ENCODE measurements at regions not wholly inside any gene's neighbourhood (a gene's known extent, or its start where the extent isn't known, plus 50 kb on each side); places are given as distances from the start of the nearest gene placed in this dataset.

DNA sequence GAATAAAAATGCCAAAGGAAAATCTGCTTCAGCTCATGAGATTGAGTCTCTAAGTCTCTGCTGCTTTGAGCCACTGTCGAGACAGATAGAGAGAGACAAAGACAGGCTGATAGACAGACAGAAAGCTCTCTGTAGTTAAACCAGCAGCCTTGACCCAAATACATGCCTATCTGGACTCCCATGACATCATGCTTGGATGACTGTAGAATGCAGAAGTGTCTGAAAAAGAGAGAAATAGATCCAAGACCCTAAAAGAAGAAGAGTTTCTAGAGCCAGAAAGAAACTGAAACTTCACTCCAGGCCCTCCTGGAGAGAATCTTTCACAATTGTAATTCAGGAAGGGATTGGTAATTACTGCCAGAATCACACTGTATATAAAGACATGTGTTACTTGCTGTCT, 122.6 kb upstream of the PLXNC1 start:
- 67 to 84% (median 74%) methylated on average over 1 of the region's 1 CpG for WGBS, 3 donors
- H3K27ac ChIP-seq (ENCODE audit: low read depth in 1 of 3, low read length in 2 of 3), result no peak overlapping the region
- no peak for FAIRE-seq

DNA sequence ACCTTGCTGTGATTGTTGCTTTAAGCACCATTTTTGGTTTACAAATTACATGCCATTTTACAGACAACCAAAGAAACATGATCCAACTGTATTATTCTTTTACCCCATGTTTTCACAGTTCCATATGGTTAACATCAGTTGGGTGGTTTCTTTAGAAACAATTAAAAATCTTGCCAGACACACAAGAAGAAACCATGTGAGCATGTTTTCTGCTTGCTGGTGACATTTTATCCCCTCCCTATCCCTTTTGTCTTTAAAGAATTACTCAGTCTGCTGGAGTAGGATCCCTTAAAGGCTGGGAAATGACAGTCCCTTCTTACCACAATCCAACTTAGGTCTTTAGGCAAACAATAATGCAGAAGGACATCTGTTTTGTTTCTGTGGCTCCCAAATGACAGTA, 121.8 kb upstream of the PLXNC1 start:
- H3K4me3 ChIP-seq (ENCODE audit: low read depth in 1 of 3, low read length in 3 of 3), result no peak overlapping the region
- H3K4me1 ChIP-seq (ENCODE audit: control insufficient read depth in 3 of 3, insufficient read depth in 2 of 3, low read depth in 1 of 3, low read length in 2 of 3), result no peaks in the 10 kb centered on the region
- FAIRE-seq, result no peak
- H3K9me3 ChIP-seq (ENCODE audit: control insufficient read depth in 2 of 2, insufficient read depth in 1 of 2, low read depth in 1 of 2, low read length in 1 of 2), result peaks cover 2 to 17% of the 10 kb centered on the region in 2 donors
- H3K27ac ChIP-seq (ENCODE audit: low read depth in 1 of 3, low read length in 2 of 3), result no peak overlapping the region
- no peak for DNase-seq
- peaks cover 0 to 3% (median 2%) of the 10 kb centered on the region in 3 donors for H3K27me3 ChIP-seq (ENCODE audit: control insufficient read depth in 3 of 3, insufficient read depth in 3 of 3, low read length in 3 of 3)
- no peaks in the 10 kb centered on the region for H3K36me3 ChIP-seq (ENCODE audit: control insufficient read depth in 3 of 3, insufficient read depth in 2 of 3, low read depth in 1 of 3, low read length in 3 of 3)

More for the DNA sequence above, 122.6 kb upstream of the PLXNC1 start:
- H3K36me3 ChIP-seq (ENCODE audit: control insufficient read depth in 3 of 3, insufficient read depth in 2 of 3, low read depth in 1 of 3, low read length in 3 of 3), result no peaks in the 10 kb centered on the region
- DNase-seq, result no peak
- peaks cover 2 to 17% of the 10 kb centered on the region in 2 donors for H3K9me3 ChIP-seq (ENCODE audit: control insufficient read depth in 2 of 2, insufficient read depth in 1 of 2, low read depth in 1 of 2, low read length in 1 of 2)
- no peak overlapping the region for H3K4me3 ChIP-seq (ENCODE audit: low read depth in 1 of 3, low read length in 3 of 3)
- peaks cover 0 to 3% (median 2%) of the 10 kb centered on the region in 3 donors for H3K27me3 ChIP-seq (ENCODE audit: control insufficient read depth in 3 of 3, insufficient read depth in 3 of 3, low read length in 3 of 3)
- no peaks in the 10 kb centered on the region for H3K4me1 ChIP-seq (ENCODE audit: control insufficient read depth in 3 of 3, insufficient read depth in 2 of 3, low read depth in 1 of 3, low read length in 2 of 3)

DNA sequence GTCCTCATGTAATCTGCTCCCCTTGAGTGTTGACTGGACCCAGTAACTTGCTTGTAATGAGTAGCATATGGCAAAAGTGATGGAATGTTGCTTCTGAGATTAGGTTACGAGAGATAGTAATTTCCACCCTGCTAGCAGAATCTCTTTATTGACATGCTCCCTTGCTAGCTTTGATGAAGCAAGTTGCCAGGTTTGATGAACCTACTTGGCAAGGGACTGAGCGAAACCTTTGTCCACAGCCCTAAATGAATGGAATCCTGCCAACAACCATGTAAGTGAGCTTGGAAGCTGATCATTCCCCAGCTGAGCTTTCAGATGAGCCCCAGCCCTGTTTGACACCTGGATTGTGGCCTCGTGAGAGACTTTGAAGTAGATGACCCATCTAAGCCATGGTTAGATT, 120.8 kb upstream of the PLXNC1 start:
- WGBS, 3 donors, result 11 to 63% (median 41%) methylated on average over 3 of the region's 3 CpGs
- H3K4me1 ChIP-seq (ENCODE audit: control insufficient read depth in 3 of 3, insufficient read depth in 2 of 3, low read depth in 1 of 3, low read length in 2 of 3), result no peaks in the 10 kb centered on the region
- peaks cover 2 to 17% of the 10 kb centered on the region in 2 donors for H3K9me3 ChIP-seq (ENCODE audit: control insufficient read depth in 2 of 2, insufficient read depth in 1 of 2, low read depth in 1 of 2, low read length in 1 of 2)
- H3K27me3 ChIP-seq (ENCODE audit: control insufficient read depth in 3 of 3, insufficient read depth in 3 of 3, low read length in 3 of 3), result peaks cover 0 to 3% (median 2%) of the 10 kb centered on the region in 3 donors
- peak in 1 of 2 donors; percentile 82 for DNase-seq
- no peak overlapping the region for H3K27ac ChIP-seq (ENCODE audit: low read depth in 1 of 3, low read length in 2 of 3)
- no peak for FAIRE-seq
- no peak overlapping the region for H3K4me3 ChIP-seq (ENCODE audit: low read depth in 1 of 3, low read length in 3 of 3)
- no peaks in the 10 kb centered on the region for H3K36me3 ChIP-seq (ENCODE audit: control insufficient read depth in 3 of 3, insufficient read depth in 2 of 3, low read depth in 1 of 3, low read length in 3 of 3)

- Histone ChIP-seq H3K36me3 (ENCODE audit: control insufficient read depth in 3 of 3, insufficient read depth in 2 of 3, low read depth in 1 of 3, low read length in 3 of 3) (no peaks in the 10 kb centered on the region), H3K27ac (ENCODE audit: low read depth in 1 of 3, low read length in 2 of 3) (no peak overlapping the region), H3K27me3 (ENCODE audit: control insufficient read depth in 3 of 3, insufficient read depth in 3 of 3, low read length in 3 of 3) (peaks cover 0 to 3% (median 2%) of the 10 kb centered on the region in 3 donors), H3K4me1 (ENCODE audit: control insufficient read depth in 3 of 3, insufficient read depth in 2 of 3, low read depth in 1 of 3, low read length in 2 of 3) (peaks cover 0 to 8% (median 0%) of the 10 kb centered on the region in 3 donors), H3K9me3 (ENCODE audit: control insufficient read depth in 2 of 2, insufficient read depth in 1 of 2, low read depth in 1 of 2, low read length in 1 of 2) (peaks cover 0 to 15% of the 10 kb centered on the region in 2 donors), H3K4me3 (ENCODE audit: low read depth in 1 of 3, low read length in 3 of 3) (no peak overlapping the region)
- DNase-seq (no peak), FAIRE-seq (no peak)
- WGBS, 3 donors, result 80 to 96% (median 80%) methylated on average over 2 of the region's 2 CpGs
Observed at GRCh38 chr12:94031763-94032162, 116.6 kb upstream of the PLXNC1 start.

DNA sequence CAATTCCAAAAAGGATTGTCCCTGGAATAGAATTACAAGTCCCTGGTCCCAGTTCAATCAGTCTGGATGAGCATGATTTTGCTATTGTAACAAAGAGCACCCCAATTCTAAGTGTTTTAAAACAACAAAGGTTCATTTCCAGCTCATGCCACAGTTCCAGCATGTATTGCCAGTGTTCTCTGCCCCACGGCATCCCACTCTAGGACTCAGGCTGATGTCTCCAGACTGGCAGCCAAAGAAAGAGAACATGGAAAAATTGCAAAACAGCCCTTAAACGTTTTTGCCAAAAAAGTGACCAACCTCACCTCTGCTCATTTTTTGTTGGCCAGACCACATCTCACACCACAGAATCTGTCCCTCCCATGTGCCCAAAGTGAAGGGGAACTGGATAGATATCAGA, 116.0 kb upstream of the PLXNC1 start:
- WGBS, 3 donors, result 64 to 81% (median 69%) methylated on average over 2 of the region's 2 CpGs
- H3K9me3 ChIP-seq (ENCODE audit: control insufficient read depth in 2 of 2, insufficient read depth in 1 of 2, low read depth in 1 of 2, low read length in 1 of 2), result peaks cover 0 to 14% of the 10 kb centered on the region in 2 donors
- no peak overlapping the region for H3K27ac ChIP-seq (ENCODE audit: low read depth in 1 of 3, low read length in 2 of 3)
- H3K4me3 ChIP-seq (ENCODE audit: low read depth in 1 of 3, low read length in 3 of 3), result no peak overlapping the region
- peaks cover 0 to 3% (median 2%) of the 10 kb centered on the region in 3 donors for H3K27me3 ChIP-seq (ENCODE audit: control insufficient read depth in 3 of 3, insufficient read depth in 3 of 3, low read length in 3 of 3)
- DNase-seq, result no peak
- H3K4me1 ChIP-seq (ENCODE audit: control insufficient read depth in 3 of 3, insufficient read depth in 2 of 3, low read depth in 1 of 3, low read length in 2 of 3), result peaks cover 0 to 8% (median 0%) of the 10 kb centered on the region in 3 donors
- no peak for FAIRE-seq
- no peaks in the 10 kb centered on the region for H3K36me3 ChIP-seq (ENCODE audit: control insufficient read depth in 3 of 3, insufficient read depth in 2 of 3, low read depth in 1 of 3, low read length in 3 of 3)

DNA sequence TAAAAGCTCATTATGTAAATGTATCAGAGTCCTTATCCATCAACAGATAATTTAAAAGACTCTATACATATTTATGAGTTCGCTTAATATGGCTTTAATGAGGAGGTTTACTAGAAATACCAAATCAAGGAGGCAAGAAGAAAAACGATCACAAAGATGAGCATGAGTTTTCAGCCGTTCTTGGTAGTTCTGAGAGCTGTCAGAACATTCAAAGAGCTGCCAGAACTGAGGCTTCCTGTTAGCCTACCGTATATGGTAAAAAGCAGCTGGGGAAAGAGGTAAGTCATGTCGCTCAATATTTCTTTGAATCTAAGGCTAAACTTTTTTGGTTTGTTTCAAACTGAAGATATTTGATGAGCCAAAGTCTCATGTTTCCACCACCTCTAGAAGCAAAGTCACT, 115.3 kb upstream of the PLXNC1 start:
- peaks cover 0 to 10% of the 10 kb centered on the region in 2 donors for H3K9me3 ChIP-seq (ENCODE audit: control insufficient read depth in 2 of 2, insufficient read depth in 1 of 2, low read depth in 1 of 2, low read length in 1 of 2)
- peaks cover 0 to 8% (median 0%) of the 10 kb centered on the region in 3 donors for H3K4me1 ChIP-seq (ENCODE audit: control insufficient read depth in 3 of 3, insufficient read depth in 2 of 3, low read depth in 1 of 3, low read length in 2 of 3)
- FAIRE-seq (no peak), DNase-seq (no peak)
- WGBS, 3 donors, result 60 to 73% (median 66%) methylated on average over 5 of the region's 5 CpGs
- peak overlapping the region in 1 of 3 donors; percentile 31 for H3K27ac ChIP-seq (ENCODE audit: low read depth in 1 of 3, low read length in 2 of 3)
- peaks cover 0 to 2% (median 0%) of the 10 kb centered on the region in 3 donors for H3K27me3 ChIP-seq (ENCODE audit: control insufficient read depth in 3 of 3, insufficient read depth in 3 of 3, low read length in 3 of 3)
- H3K36me3 ChIP-seq (ENCODE audit: control insufficient read depth in 3 of 3, insufficient read depth in 2 of 3, low read depth in 1 of 3, low read length in 3 of 3), result no peaks in the 10 kb centered on the region
- H3K4me3 ChIP-seq (ENCODE audit: low read depth in 1 of 3, low read length in 3 of 3), result no peak overlapping the region

DNA sequence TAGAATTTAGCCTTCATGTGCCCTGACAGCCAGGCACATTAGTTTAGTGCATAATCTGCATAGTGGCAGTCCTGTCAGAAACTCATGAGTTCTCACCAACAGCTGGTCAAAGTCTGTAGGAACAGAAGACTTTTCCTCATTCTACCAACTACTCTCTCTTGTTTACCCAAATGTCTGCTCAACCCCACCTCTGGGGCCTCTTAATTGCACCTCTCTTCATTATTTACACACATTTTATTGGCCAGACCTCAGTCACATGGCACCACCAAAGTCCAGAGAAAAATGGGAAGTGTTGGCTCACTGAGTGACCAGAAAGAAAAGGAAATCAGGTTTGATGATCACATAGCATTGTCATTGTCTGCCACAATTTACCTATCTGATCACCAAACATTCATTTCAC, 114.6 kb upstream of the PLXNC1 start:
- H3K4me3 ChIP-seq (ENCODE audit: low read depth in 1 of 3, low read length in 3 of 3), result no peak overlapping the region
- peaks cover 0 to 9% of the 10 kb centered on the region in 2 donors for H3K9me3 ChIP-seq (ENCODE audit: control insufficient read depth in 2 of 2, insufficient read depth in 1 of 2, low read depth in 1 of 2, low read length in 1 of 2)
- H3K27ac ChIP-seq (ENCODE audit: low read depth in 1 of 3, low read length in 2 of 3), result peak overlapping the region in 1 of 3 donors; percentile 31
- no peak for FAIRE-seq
- no peaks in the 10 kb centered on the region for H3K36me3 ChIP-seq (ENCODE audit: control insufficient read depth in 3 of 3, insufficient read depth in 2 of 3, low read depth in 1 of 3, low read length in 3 of 3)
- peaks cover 0 to 8% (median 0%) of the 10 kb centered on the region in 3 donors for H3K4me1 ChIP-seq (ENCODE audit: control insufficient read depth in 3 of 3, insufficient read depth in 2 of 3, low read depth in 1 of 3, low read length in 2 of 3)
- DNase-seq, result peak in 1 of 2 donors; percentile 46
- H3K27me3 ChIP-seq (ENCODE audit: control insufficient read depth in 3 of 3, insufficient read depth in 3 of 3, low read length in 3 of 3), result peaks cover 0 to 2% (median 0%) of the 10 kb centered on the region in 3 donors

DNA sequence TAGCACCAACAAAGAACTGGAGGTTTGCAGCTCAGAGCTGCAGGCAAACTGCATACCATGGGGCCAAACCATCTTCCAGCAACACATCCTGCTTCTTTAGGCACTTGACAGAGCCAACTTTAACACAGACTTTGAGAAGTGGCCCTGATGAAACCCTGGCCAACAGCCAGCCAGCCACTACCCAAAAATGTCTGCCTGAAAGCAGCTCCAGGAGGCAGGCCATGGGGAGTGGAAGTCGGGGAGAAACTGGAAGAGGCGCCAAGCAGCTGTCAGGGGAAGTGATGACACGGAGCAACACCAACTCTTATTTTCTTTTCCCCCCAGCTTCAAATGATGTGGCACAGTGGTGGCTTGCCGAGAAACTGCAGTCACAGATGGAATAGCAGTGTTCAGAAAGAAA, 110.9 kb upstream of the PLXNC1 start:
- 68 to 83% (median 70%) methylated on average over 4 of the region's 4 CpGs for WGBS, 3 donors
- FAIRE-seq (no peak), DNase-seq (no peak)
- Histone ChIP-seq H3K9me3 (ENCODE audit: control insufficient read depth in 2 of 2, insufficient read depth in 1 of 2, low read depth in 1 of 2, low read length in 1 of 2) (peaks cover 0 to 16% of the 10 kb centered on the region in 2 donors), H3K36me3 (ENCODE audit: control insufficient read depth in 3 of 3, insufficient read depth in 2 of 3, low read depth in 1 of 3, low read length in 3 of 3) (no peaks in the 10 kb centered on the region), H3K4me1 (ENCODE audit: control insufficient read depth in 3 of 3, insufficient read depth in 2 of 3, low read depth in 1 of 3, low read length in 2 of 3) (peaks cover 0 to 8% (median 0%) of the 10 kb centered on the region in 3 donors), H3K27me3 (ENCODE audit: control insufficient read depth in 3 of 3, insufficient read depth in 3 of 3, low read length in 3 of 3) (no peaks in the 10 kb centered on the region), H3K27ac (ENCODE audit: low read depth in 1 of 3, low read length in 2 of 3) (no peak overlapping the region), H3K4me3 (ENCODE audit: low read depth in 1 of 3, low read length in 3 of 3) (no peak overlapping the region)

DNA sequence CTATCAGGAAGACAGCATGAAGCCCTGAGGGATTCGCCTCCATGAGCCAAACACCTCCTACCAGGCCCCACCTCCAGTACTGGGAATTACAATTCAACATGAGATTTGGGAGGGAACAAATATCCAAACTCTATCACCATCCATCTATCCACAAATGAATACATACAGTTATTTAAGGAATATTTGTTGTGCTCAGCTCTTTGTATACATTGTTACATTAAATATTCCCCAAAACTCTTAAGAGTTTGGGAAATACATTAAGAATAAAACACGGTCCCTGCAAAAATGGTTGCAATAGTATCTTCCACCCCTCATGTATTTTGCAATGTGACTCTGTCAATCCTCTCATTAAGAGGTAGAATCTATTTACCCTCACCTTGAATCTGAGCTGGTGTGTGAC, 109.8 kb upstream of the PLXNC1 start:
- H3K27ac ChIP-seq (ENCODE audit: low read depth in 1 of 3, low read length in 2 of 3), result no peak overlapping the region
- H3K4me1 ChIP-seq (ENCODE audit: control insufficient read depth in 3 of 3, insufficient read depth in 2 of 3, low read depth in 1 of 3, low read length in 2 of 3), result peaks cover 0 to 3% (median 0%) of the 10 kb centered on the region in 3 donors
- no peaks in the 10 kb centered on the region for H3K27me3 ChIP-seq (ENCODE audit: control insufficient read depth in 3 of 3, insufficient read depth in 3 of 3, low read length in 3 of 3)
- WGBS, 3 donors, result 90 to 94% (median 94%) methylated on average over 2 of the region's 2 CpGs
- H3K4me3 ChIP-seq (ENCODE audit: low read depth in 1 of 3, low read length in 3 of 3), result no peak overlapping the region
- H3K9me3 ChIP-seq (ENCODE audit: control insufficient read depth in 2 of 2, insufficient read depth in 1 of 2, low read depth in 1 of 2, low read length in 1 of 2), result peaks cover 0 to 16% of the 10 kb centered on the region in 2 donors
- no peaks in the 10 kb centered on the region for H3K36me3 ChIP-seq (ENCODE audit: control insufficient read depth in 3 of 3, insufficient read depth in 2 of 3, low read depth in 1 of 3, low read length in 3 of 3)
- FAIRE-seq (no peak), DNase-seq (no peak)

All from small intestine (tissue), 7 donors.